ENCODE measurements at regions not wholly inside any gene's neighbourhood (a gene's known extent, or its start where the extent isn't known, plus 50 kb on each side); places are given as distances from the start of the nearest gene placed in this dataset.

DNA sequence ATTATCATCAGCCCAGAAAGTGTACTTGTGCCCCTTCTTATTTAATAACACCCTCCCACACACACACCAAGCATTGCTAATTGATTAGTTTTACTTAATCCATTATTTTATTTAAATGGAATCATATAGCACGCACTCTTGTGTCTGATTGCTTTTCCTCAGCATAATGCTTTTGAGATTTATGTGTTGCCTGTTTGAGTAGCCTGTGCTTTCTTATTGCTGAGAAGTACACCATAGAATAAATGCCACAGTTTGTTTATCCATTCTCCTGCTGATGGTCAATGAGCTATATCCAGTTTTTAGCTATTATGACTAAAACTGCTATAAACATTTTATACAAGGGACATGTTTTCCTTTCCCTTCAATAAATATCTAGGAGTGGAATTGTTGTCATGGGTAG lies 409.9 kb upstream of the PDE3A start:
- TF ChIP-seq ZNF274 (IDR thresholded peaks at IDR 0.05; ENCODE audit: borderline replicate concordance, low read depth, low read length): no peak
- no peak for TF ChIP-seq CTCF (IDR thresholded peaks at IDR 0.05 in 2 of 3, conservative IDR thresholded peaks at IDR 0.05 in 1 of 3; ENCODE audit: insufficient read depth in 2 of 3, low read depth in 1 of 3, low read length in 3 of 3)
- TF ChIP-seq, protein P1, sequence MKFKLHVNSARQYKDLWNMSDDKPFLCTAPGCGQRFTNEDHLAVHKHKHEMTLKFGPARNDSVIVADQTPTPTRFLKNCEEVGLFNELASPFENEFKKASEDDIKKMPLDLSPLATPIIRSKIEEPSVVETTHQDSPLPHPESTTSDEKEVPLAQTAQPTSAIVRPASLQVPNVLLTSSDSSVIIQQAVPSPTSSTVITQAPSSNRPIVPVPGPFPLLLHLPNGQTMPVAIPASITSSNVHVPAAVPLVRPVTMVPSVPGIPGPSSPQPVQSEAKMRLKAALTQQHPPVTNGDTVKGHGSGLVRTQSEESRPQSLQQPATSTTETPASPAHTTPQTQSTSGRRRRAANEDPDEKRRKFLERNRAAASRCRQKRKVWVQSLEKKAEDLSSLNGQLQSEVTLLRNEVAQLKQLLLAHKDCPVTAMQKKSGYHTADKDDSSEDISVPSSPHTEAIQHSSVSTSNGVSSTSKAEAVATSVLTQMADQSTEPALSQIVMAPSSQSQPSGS (CRISPR knock-in tag; IDR thresholded peaks at IDR 0.05): no peak
- TF ChIP-seq, protein P2, sequence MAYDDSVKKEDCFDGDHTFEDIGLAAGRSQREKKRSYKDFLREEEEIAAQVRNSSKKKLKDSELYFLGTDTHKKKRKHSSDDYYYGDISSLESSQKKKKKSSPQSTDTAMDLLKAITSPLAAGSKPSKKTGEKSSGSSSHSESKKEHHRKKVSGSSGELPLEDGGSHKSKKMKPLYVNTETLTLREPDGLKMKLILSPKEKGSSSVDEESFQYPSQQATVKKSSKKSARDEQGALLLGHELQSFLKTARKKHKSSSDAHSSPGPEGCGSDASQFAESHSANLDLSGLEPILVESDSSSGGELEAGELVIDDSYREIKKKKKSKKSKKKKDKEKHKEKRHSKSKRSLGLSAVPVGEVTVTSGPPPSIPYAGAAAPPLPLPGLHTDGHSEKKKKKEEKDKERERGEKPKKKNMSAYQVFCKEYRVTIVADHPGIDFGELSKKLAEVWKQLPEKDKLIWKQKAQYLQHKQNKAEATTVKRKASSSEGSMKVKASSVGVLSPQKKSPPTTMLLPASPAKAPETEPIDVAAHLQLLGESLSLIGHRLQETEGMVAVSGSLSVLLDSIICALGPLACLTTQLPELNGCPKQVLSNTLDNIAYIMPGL (CRISPR knock-in tag; IDR thresholded peaks at IDR 0.05): no peak
- no peak for TF ChIP-seq IFI16 (CRISPR knock-in tag; IDR thresholded peaks at IDR 0.05)
- TF ChIP-seq RBM22 (IDR thresholded peaks at IDR 0.05; ENCODE audit: low read depth, low read length, poor library complexity, severe bottlenecking): no peak

All from K562 (cell line).